HEK293T (cell line): ENCODE measurements at regions not wholly inside any gene's neighbourhood (a gene's known extent, or its start where the extent isn't known, plus 50 kb on each side); places are given as distances from the start of the nearest gene placed in this dataset.

Experiments used
- BHLHE40 ChIP-seq: fragments of 450-650 bp; IDR thresholded peaks from 2 replicates; pipeline ENCODE4 v1.6.1; 2016; ENCODE audit warnings: mild to moderate bottlenecking, moderate library complexity, borderline replicate concordance
- ELF4 ChIP-seq: fragments of 450-650 bp; IDR thresholded peaks from 2 replicates; pipeline ENCODE4 v1.6.1; 2017; ENCODE audit warnings: antibody characterized with exemption
- FOXA1 ChIP-seq: fragments of 450-650 bp; IDR thresholded peaks from 2 replicates; pipeline ENCODE4 v1.6.1; 2016; ENCODE audit warnings: mild to moderate bottlenecking
- FOXK2 ChIP-seq: fragments of 450-650 bp; IDR thresholded peaks from 2 replicates; pipeline ENCODE4 v1.6.1; 2016; ENCODE audit warnings: mild to moderate bottlenecking
- FOXM1 ChIP-seq: fragments of 450-650 bp; IDR thresholded peaks from 2 replicates; pipeline ENCODE4 v1.6.1; 2017; ENCODE audit warnings: mild to moderate bottlenecking, borderline replicate concordance
- HDGF ChIP-seq: fragments of 450-650 bp; IDR thresholded peaks from 2 replicates; pipeline ENCODE4 v1.6.1; 2017; ENCODE audit warnings: antibody characterized with exemption, borderline replicate concordance
- SP1 ChIP-seq: fragments of 450-650 bp; IDR thresholded peaks from 2 replicates; pipeline ENCODE4 v1.6.1; 2017
- SUZ12 ChIP-seq: fragments of 450-650 bp; IDR thresholded peaks from 2 replicates; pipeline ENCODE4 v1.6.1; 2016; ENCODE audit warnings: mild to moderate bottlenecking
- TARDBP ChIP-seq: fragments of 450-650 bp; IDR thresholded peaks from 2 replicates; pipeline ENCODE4 v1.6.1; 2016
- ZNF384 ChIP-seq: fragments of 450-650 bp; IDR thresholded peaks from 2 replicates; pipeline ENCODE4 v1.6.1; 2016

- no peak for TF ChIP-seq BHLHE40
- TF ChIP-seq FOXM1 = no peak
- no peak for TF ChIP-seq SP1
- no peak for TF ChIP-seq FOXA1
- TF ChIP-seq FOXK2 = no peak
- TF ChIP-seq HDGF = no peak
- no peak for TF ChIP-seq TARDBP
- no peak for TF ChIP-seq ELF4
- no peak for TF ChIP-seq SUZ12
- no peak for TF ChIP-seq ZNF384
These were observed 684.9 kb upstream of the MAP3K7 start for GRCh38 chr6:91271807-91272206.
